AG09319 (cell line): ENCODE measurements at regions not wholly inside any gene's neighbourhood (a gene's known extent, or its start where the extent isn't known, plus 50 kb on each side); places are given as distances from the start of the nearest gene placed in this dataset.
"Not testable (repeated sequence)": the region's sequence is repeated elsewhere in the genome, so short reads cannot be mapped to it uniquely, and the experiment has no call there.

Experiments used
- DNase-seq: peaks from one replicate; pipeline ENCODE4 v3.0.0-alpha.2; 2010; ENCODE audit warnings: low read depth; ENCODE audit errors: extremely low read depth
- TF ChIP-seq, protein P1 (sequence below): IDR thresholded peaks from 2 replicates; pipeline ENCODE4 v1.5.1; 2011; ENCODE audit warnings: low read depth, mild to moderate bottlenecking, inconsistent platforms, low read length, moderate library complexity

- TF ChIP-seq, protein P1, sequence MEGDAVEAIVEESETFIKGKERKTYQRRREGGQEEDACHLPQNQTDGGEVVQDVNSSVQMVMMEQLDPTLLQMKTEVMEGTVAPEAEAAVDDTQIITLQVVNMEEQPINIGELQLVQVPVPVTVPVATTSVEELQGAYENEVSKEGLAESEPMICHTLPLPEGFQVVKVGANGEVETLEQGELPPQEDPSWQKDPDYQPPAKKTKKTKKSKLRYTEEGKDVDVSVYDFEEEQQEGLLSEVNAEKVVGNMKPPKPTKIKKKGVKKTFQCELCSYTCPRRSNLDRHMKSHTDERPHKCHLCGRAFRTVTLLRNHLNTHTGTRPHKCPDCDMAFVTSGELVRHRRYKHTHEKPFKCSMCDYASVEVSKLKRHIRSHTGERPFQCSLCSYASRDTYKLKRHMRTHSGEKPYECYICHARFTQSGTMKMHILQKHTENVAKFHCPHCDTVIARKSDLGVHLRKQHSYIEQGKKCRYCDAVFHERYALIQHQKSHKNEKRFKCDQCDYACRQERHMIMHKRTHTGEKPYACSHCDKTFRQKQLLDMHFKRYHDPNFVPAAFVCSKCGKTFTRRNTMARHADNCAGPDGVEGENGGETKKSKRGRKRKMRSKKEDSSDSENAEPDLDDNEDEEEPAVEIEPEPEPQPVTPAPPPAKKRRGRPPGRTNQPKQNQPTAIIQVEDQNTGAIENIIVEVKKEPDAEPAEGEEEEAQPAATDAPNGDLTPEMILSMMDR = no peak
- no peak for DNase-seq
These were observed 50.8 kb upstream of the BOD1L1 start for GRCh38 chr4:13678186-13678924.

- TF ChIP-seq, protein P1 = no peak
- DNase-seq = no peak
These were observed 54.0 kb upstream of the BOD1L1 start for GRCh38 chr4:13681570-13681969.

GRCh38 chr4:13694256-13694655 is 66.7 kb upstream of the BOD1L1 start:
- TF ChIP-seq, protein P1 = no peak
- no peak for DNase-seq

DNA sequence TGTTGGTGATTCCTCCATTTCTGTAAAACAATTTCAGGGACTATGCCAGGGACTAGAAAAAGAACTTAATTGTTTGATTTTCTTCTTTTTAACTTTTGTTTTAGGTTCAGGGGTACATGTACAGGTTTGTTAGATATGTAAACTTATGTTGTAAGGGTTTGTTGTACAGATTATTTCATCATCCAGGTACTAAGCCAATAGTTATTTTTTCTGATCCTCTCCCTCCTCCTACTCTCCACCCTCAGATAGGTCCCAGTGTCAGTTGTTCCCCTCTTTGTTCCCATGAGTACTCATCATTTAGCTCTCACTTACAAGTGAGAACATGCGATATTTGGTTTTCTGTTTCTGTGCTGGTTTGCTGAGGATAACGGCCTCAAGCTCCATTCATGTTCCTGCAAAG is 70.8 kb upstream of the BOD1L1 start:
- TF ChIP-seq, protein P1 = no peak
- no peak for DNase-seq

DNA sequence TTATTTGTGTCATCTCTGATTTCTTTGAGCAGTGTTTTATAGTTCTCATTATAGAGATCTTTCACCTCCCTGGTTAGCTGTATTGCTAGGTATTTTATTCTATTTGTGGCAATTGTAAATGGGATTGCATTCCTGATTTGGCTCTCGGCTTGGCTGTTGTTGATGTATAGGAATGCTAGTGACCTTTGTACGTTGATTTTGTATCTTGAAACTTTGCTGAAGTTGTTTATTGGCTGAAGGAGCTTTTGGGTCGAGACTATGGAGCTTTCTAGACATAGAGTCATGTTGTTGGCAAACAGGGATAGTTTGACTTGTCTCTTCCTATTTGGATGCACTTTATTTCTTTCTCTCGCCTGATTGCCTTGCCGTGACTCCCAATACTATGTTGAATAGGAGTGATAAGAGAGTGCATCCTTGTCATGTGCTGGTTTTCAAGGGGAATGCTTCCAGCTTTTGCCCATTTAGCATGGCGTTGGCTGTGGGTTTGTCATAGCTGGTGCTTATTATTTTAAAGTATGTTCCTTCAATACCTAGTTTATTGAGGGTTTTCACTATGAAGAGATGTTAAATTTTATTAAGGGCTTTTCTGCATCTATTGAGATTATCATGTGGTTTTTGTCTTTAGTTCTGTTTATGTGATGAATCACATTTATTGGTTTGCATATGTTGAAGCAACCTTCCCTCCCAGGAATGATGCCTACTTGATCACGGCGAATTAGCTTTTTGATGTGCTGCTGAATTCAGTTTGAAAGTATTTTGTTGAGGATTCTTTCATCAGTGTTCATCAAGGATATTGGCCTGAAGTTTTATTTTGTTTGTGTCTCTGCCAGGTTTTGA is 72.7 kb upstream of the BOD1L1 start:
- DNase-seq = peak; percentile 70
- TF ChIP-seq, protein P1 = no peak

GRCh38 chr4:13700858-13701140 is 73.3 kb upstream of the BOD1L1 start:
- DNase-seq = not testable (repeated sequence)

- peak; percentile 62 for DNase-seq
- TF ChIP-seq, protein P1 = no peak
These were observed 74.5 kb upstream of the BOD1L1 start for GRCh38 chr4:13701937-13702446.
